T-helper 17 cell (primary cell): ENCODE measurements at regions not wholly inside any gene's neighbourhood (a gene's known extent, or its start where the extent isn't known, plus 50 kb on each side); places are given as distances from the start of the nearest gene placed in this dataset.

ENCODE experiments used
- ATAC-seq: fragments of 150-1000 bp; cut with Tn5 transposase; 2 replicates; pipeline ENCODE4 v1.10.0; 2021; ENCODE audit warnings: mild to moderate bottlenecking, moderate library complexity
- DNase-seq, 3 donors: peaks; one replicate each; pipeline versions ENCODE4 v3.0.0 to v3.0.0-alpha.2; 2020 to 2021
- H3K9me3 ChIP-seq: one replicate; pipeline ENCODE4 v1.7.0; 2013; ENCODE audit warnings: low read length, mild to moderate bottlenecking; ENCODE audit not compliant: control insufficient read depth, poor library complexity, severe bottlenecking
- H3K27ac Mint-ChIP-seq: one replicate; pipeline ENCODE4 v1.8.0; 2022; ENCODE audit warnings: mild to moderate bottlenecking, moderate library complexity, mixed read lengths
- H3K27me3 Mint-ChIP-seq: one replicate; pipeline ENCODE4 v1.8.0; 2022; ENCODE audit warnings: mixed read lengths
- H3K36me3 Mint-ChIP-seq: one replicate; pipeline ENCODE4 v1.8.0; 2022; ENCODE audit warnings: low read depth, mixed read lengths
- H3K4me1 Mint-ChIP-seq: one replicate; pipeline ENCODE4 v1.8.0; 2022; ENCODE audit warnings: mild to moderate bottlenecking, mixed read lengths
- H3K4me3 Mint-ChIP-seq: one replicate; pipeline ENCODE4 v1.8.0; 2022; ENCODE audit warnings: mild to moderate bottlenecking, moderate library complexity, mixed read lengths

GRCh38 chr10:131771634-131772358 is 129.0 kb upstream of the PPP2R2D start:
- DNase-seq (no peak), ATAC-seq (no peak)
- H3K27me3 Mint-ChIP-seq: peaks cover 12% of the 10 kb centered on the region
- H3K27ac Mint-ChIP-seq: no peak overlapping the region
- no peaks in the 10 kb centered on the region for H3K4me1 Mint-ChIP-seq
- no peaks in the 10 kb centered on the region for H3K9me3 ChIP-seq
- H3K4me3 Mint-ChIP-seq: no peak overlapping the region
- no peaks in the 10 kb centered on the region for H3K36me3 Mint-ChIP-seq

- DNase-seq (no peak), ATAC-seq (no peak)
- Mint-ChIP-seq H3K4me3 (no peak overlapping the region), H3K4me1 (no peaks in the 10 kb centered on the region), H3K27ac (no peak overlapping the region), H3K36me3 (no peaks in the 10 kb centered on the region), H3K27me3 (peaks cover 12% of the 10 kb centered on the region)
- H3K9me3 ChIP-seq: no peaks in the 10 kb centered on the region
Measured at GRCh38 chr10:131772441-131772840, 128.4 kb upstream of the PPP2R2D start.

- ATAC-seq: no peak
- peaks cover 12% of the 10 kb centered on the region for H3K27me3 Mint-ChIP-seq
- no peak overlapping the region for H3K27ac Mint-ChIP-seq
- H3K4me3 Mint-ChIP-seq: no peak overlapping the region
- no peak for DNase-seq
- no peaks in the 10 kb centered on the region for H3K4me1 Mint-ChIP-seq
- H3K9me3 ChIP-seq: no peaks in the 10 kb centered on the region
- no peaks in the 10 kb centered on the region for H3K36me3 Mint-ChIP-seq
Measured at GRCh38 chr10:131773370-131774343, 127.2 kb upstream of the PPP2R2D start.

- Mint-ChIP-seq H3K4me1 (no peaks in the 10 kb centered on the region), H3K27ac (no peak overlapping the region), H3K4me3 (no peak overlapping the region), H3K36me3 (no peaks in the 10 kb centered on the region), H3K27me3 (peaks cover 12% of the 10 kb centered on the region)
- DNase-seq (no peak), ATAC-seq (no peak)
- no peaks in the 10 kb centered on the region for H3K9me3 ChIP-seq
Measured at GRCh38 chr10:131774681-131775085, 126.1 kb upstream of the PPP2R2D start.

- no peaks in the 10 kb centered on the region for H3K9me3 ChIP-seq
- no peak overlapping the region for H3K4me3 Mint-ChIP-seq
- DNase-seq (no peak), ATAC-seq (no peak)
- H3K27ac Mint-ChIP-seq: no peak overlapping the region
- peaks cover 5% of the 10 kb centered on the region for H3K27me3 Mint-ChIP-seq
- no peaks in the 10 kb centered on the region for H3K36me3 Mint-ChIP-seq
- no peaks in the 10 kb centered on the region for H3K4me1 Mint-ChIP-seq
Measured at GRCh38 chr10:131775433-131775832, 125.4 kb upstream of the PPP2R2D start.

GRCh38 chr10:131775833-131776232 is 125.0 kb upstream of the PPP2R2D start:
- no peak for ATAC-seq
- no peaks in the 10 kb centered on the region for H3K9me3 ChIP-seq
- Mint-ChIP-seq H3K36me3 (no peaks in the 10 kb centered on the region), H3K27ac (no peak overlapping the region), H3K4me3 (no peak overlapping the region), H3K27me3 (peaks cover 5% of the 10 kb centered on the region), H3K4me1 (no peaks in the 10 kb centered on the region)
- no peak for DNase-seq

GRCh38 chr10:131776496-131776895 is 124.3 kb upstream of the PPP2R2D start:
- H3K4me3 Mint-ChIP-seq: no peak overlapping the region
- no peak overlapping the region for H3K27ac Mint-ChIP-seq
- DNase-seq (no peak), ATAC-seq (no peak)
- H3K36me3 Mint-ChIP-seq: no peaks in the 10 kb centered on the region
- H3K9me3 ChIP-seq: no peaks in the 10 kb centered on the region
- H3K27me3 Mint-ChIP-seq: peaks cover 2% of the 10 kb centered on the region
- no peaks in the 10 kb centered on the region for H3K4me1 Mint-ChIP-seq

GRCh38 chr10:131777162-131777561 is 123.6 kb upstream of the PPP2R2D start:
- no peaks in the 10 kb centered on the region for H3K9me3 ChIP-seq
- H3K36me3 Mint-ChIP-seq: no peaks in the 10 kb centered on the region
- H3K4me3 Mint-ChIP-seq: no peak overlapping the region
- H3K27ac Mint-ChIP-seq: no peak overlapping the region
- ATAC-seq (no peak), DNase-seq (no peak)
- no peaks in the 10 kb centered on the region for H3K27me3 Mint-ChIP-seq
- no peaks in the 10 kb centered on the region for H3K4me1 Mint-ChIP-seq

- Mint-ChIP-seq H3K4me1 (no peaks in the 10 kb centered on the region), H3K36me3 (no peaks in the 10 kb centered on the region), H3K27ac (no peak overlapping the region), H3K4me3 (no peak overlapping the region), H3K27me3 (no peaks in the 10 kb centered on the region)
- DNase-seq: no peak
- no peaks in the 10 kb centered on the region for H3K9me3 ChIP-seq
- no peak for ATAC-seq
Measured at GRCh38 chr10:131777921-131778320, 122.9 kb upstream of the PPP2R2D start.

GRCh38 chr10:131778385-131778784 is 122.4 kb upstream of the PPP2R2D start:
- ATAC-seq (no peak), DNase-seq (no peak)
- Mint-ChIP-seq H3K27ac (no peak overlapping the region), H3K36me3 (no peaks in the 10 kb centered on the region), H3K4me1 (no peaks in the 10 kb centered on the region), H3K27me3 (no peaks in the 10 kb centered on the region), H3K4me3 (no peak overlapping the region)
- H3K9me3 ChIP-seq: no peaks in the 10 kb centered on the region

- DNase-seq: no peak
- Mint-ChIP-seq H3K4me1 (no peaks in the 10 kb centered on the region), H3K36me3 (no peaks in the 10 kb centered on the region), H3K4me3 (no peak overlapping the region), H3K27me3 (no peaks in the 10 kb centered on the region), H3K27ac (no peak overlapping the region)
- no peaks in the 10 kb centered on the region for H3K9me3 ChIP-seq
- no peak for ATAC-seq
Measured at GRCh38 chr10:131778842-131779241, 122.0 kb upstream of the PPP2R2D start.

GRCh38 chr10:131779661-131780394 is 121.0 kb upstream of the PPP2R2D start:
- Mint-ChIP-seq H3K27me3 (peaks cover under 1% of the 10 kb centered on the region), H3K36me3 (no peaks in the 10 kb centered on the region), H3K4me3 (no peak overlapping the region), H3K4me1 (no peaks in the 10 kb centered on the region), H3K27ac (no peak overlapping the region)
- DNase-seq (no peak), ATAC-seq (no peak)
- H3K9me3 ChIP-seq: no peaks in the 10 kb centered on the region

GRCh38 chr10:131781076-131781475 is 119.7 kb upstream of the PPP2R2D start:
- H3K4me1 Mint-ChIP-seq: no peaks in the 10 kb centered on the region
- no peak for DNase-seq
- no peak for ATAC-seq
- H3K4me3 Mint-ChIP-seq: no peak overlapping the region
- no peaks in the 10 kb centered on the region for H3K36me3 Mint-ChIP-seq
- no peak overlapping the region for H3K27ac Mint-ChIP-seq
- H3K9me3 ChIP-seq: no peaks in the 10 kb centered on the region
- H3K27me3 Mint-ChIP-seq: peaks cover 8% of the 10 kb centered on the region
